ENCODE measurements at regions not wholly inside any gene's neighbourhood (a gene's known extent, or its start where the extent isn't known, plus 50 kb on each side); places are given as distances from the start of the nearest gene placed in this dataset.

DNA sequence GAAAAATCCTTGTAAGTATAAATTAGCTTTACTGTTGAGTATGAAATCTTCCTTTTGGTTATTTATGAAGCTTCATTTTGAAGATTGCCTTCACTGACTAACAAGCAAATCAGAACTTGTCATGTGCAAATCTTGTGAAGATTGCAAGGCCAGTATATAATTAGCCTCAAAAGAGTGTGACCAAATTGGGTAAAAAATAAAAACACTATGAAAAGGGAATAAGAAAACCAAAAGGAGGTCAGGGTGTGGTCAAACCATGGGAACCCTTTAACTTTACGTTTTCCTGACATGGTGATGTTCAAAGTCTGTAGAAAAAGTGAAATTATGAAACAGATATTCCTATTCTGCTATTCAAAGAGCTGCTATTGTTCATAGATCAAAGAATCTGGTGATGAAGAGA, 230.3 kb downstream of the BCAT1 start:
- Mint-ChIP-seq H3K9me3 (peaks cover 20% of the 10 kb centered on the region), H3K36me3 (peaks cover 9% of the 10 kb centered on the region), H3K4me1 (no peaks in the 10 kb centered on the region), H3K27me3 (ENCODE audit: low read depth) (no peaks in the 10 kb centered on the region; the same call in 1 of the 2 replicates), H3K4me3 (no peak overlapping the region), H3K27ac (no peak overlapping the region)
- no peak for TF ChIP-seq SMAD4 (CRISPR knock-in tag; IDR thresholded peaks at IDR 0.05)
- no peak for TF ChIP-seq MYBL2 (CRISPR knock-in tag; IDR thresholded peaks at IDR 0.05)
- TF ChIP-seq NFE2L1 (CRISPR knock-in tag; IDR thresholded peaks at IDR 0.05) = no peak
- TF ChIP-seq OVOL2 (CRISPR knock-in tag; IDR thresholded peaks at IDR 0.05; ENCODE audit: borderline replicate concordance) = no peak
- no peak for TF ChIP-seq SP1 (CRISPR knock-in tag; conservative IDR thresholded peaks at IDR 0.05)
- TF ChIP-seq ATF2 (CRISPR knock-in tag; IDR thresholded peaks at IDR 0.05; ENCODE audit: borderline replicate concordance, low read depth) = no peak
- no peak for TF ChIP-seq ZNF423 (CRISPR knock-in tag; IDR thresholded peaks at IDR 0.05)
- no peak for TF ChIP-seq FOXP1 (CRISPR knock-in tag; IDR thresholded peaks at IDR 0.05; ENCODE audit: borderline replicate concordance)
- no peak for TF ChIP-seq PRDM15 (CRISPR knock-in tag; IDR thresholded peaks at IDR 0.05)
- CTCF ChIA-PET = no interaction called here
- POLR2A ChIA-PET = no interaction called here
- no peak for ATAC-seq
- no peak for DNase-seq (ENCODE audit: low spot score)

DNA sequence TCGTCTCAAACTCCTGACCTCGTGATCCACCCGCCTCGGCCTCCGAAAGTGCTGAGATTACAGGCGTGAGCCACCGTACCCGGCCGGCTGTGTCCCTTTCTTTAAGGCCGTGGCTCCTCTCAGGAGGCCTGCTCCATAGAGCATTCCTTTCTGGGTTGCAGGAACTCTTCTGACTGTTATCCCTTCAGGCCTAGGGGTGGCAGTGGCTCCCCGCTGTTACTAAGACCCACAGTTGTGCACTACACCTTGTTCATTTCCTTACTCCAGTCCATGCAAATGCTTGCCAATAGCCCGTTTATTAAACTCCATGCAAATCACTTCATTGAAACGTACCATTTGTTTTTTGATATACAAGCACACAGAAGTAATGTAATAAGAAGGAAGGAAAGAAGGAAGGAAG, 234.7 kb downstream of the BCAT1 start:
- H3K36me3 Mint-ChIP-seq = no peaks in the 10 kb centered on the region
- ATAC-seq (0 out of 2 replicates have a peak, but pooled peaks have one; percentile 20), DNase-seq (ENCODE audit: low spot score) (no peak)
- no peak overlapping the region for H3K4me3 Mint-ChIP-seq
- CTCF ChIA-PET = no interaction called here
- H3K27ac Mint-ChIP-seq = no peak overlapping the region
- H3K4me1 Mint-ChIP-seq = no peaks in the 10 kb centered on the region
- H3K9me3 Mint-ChIP-seq = no peaks in the 10 kb centered on the region
- POLR2A ChIA-PET = no interaction called here
- H3K27me3 Mint-ChIP-seq (ENCODE audit: low read depth) = no peaks in the 10 kb centered on the region; the same call in 1 of the 2 replicates
- TF ChIP-seq, protein P1, sequence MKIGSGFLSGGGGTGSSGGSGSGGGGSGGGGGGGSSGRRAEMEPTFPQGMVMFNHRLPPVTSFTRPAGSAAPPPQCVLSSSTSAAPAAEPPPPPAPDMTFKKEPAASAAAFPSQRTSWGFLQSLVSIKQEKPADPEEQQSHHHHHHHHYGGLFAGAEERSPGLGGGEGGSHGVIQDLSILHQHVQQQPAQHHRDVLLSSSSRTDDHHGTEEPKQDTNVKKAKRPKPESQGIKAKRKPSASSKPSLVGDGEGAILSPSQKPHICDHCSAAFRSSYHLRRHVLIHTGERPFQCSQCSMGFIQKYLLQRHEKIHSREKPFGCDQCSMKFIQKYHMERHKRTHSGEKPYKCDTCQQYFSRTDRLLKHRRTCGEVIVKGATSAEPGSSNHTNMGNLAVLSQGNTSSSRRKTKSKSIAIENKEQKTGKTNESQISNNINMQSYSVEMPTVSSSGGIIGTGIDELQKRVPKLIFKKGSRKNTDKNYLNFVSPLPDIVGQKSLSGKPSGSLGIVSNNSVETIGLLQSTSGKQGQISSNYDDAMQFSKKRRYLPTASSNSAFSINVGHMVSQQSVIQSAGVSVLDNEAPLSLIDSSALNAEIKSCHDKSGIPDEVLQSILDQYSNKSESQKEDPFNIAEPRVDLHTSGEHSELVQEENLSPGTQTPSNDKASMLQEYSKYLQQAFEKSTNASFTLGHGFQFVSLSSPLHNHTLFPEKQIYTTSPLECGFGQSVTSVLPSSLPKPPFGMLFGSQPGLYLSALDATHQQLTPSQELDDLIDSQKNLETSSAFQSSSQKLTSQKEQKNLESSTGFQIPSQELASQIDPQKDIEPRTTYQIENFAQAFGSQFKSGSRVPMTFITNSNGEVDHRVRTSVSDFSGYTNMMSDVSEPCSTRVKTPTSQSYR (CRISPR knock-in tag; IDR thresholded peaks at IDR 0.05) = no peak
- TF ChIP-seq ZNF425 (CRISPR knock-in tag; conservative IDR thresholded peaks at IDR 0.05) (no peak), JAZF1 (CRISPR knock-in tag; IDR thresholded peaks at IDR 0.05) (no peak), GABPB1 (CRISPR knock-in tag; IDR thresholded peaks at IDR 0.05) (no peak), E2F4 (CRISPR knock-in tag; IDR thresholded peaks at IDR 0.05; ENCODE audit: borderline replicate concordance, low read depth) (no peak), NFE2L1 (CRISPR knock-in tag; IDR thresholded peaks at IDR 0.05) (no peak), FOXJ3 (CRISPR knock-in tag; IDR thresholded peaks at IDR 0.05; ENCODE audit: borderline replicate concordance) (no peak), MXD4 (CRISPR knock-in tag; IDR thresholded peaks at IDR 0.05; ENCODE audit: borderline replicate concordance) (no peak), TEAD4 (CRISPR knock-in tag; IDR thresholded peaks at IDR 0.05) (no peak), OVOL2 (CRISPR knock-in tag; IDR thresholded peaks at IDR 0.05; ENCODE audit: borderline replicate concordance) (no peak), NFYB (CRISPR knock-in tag; conservative IDR thresholded peaks at IDR 0.05; ENCODE audit: low read depth) (no peak), GTF2I (CRISPR knock-in tag; conservative IDR thresholded peaks at IDR 0.05) (no peak), MAX (CRISPR knock-in tag; IDR thresholded peaks at IDR 0.05) (no peak), ZNF263 (CRISPR knock-in tag; IDR thresholded peaks at IDR 0.05; ENCODE audit: low read depth) (no peak)

Measured in WTC11 (cell line).